GM12865 (cell line): ENCODE measurements at regions not wholly inside any gene's neighbourhood (a gene's known extent, or its start where the extent isn't known, plus 50 kb on each side); places are given as distances from the start of the nearest gene placed in this dataset.

Experiments
- DNase-seq: peaks from one replicate; pipeline ENCODE4 v3.0.0; 2010; ENCODE audit warnings: low read depth
- H3K4me3 ChIP-seq: 2 replicates; pipeline ENCODE4 v1.5.1; 2011; ENCODE audit warnings: mild to moderate bottlenecking, low read depth, low read length, control low read depth
- CTCF ChIP-seq: IDR thresholded peaks from 2 replicates; pipeline ENCODE4 v1.5.1; 2011; ENCODE audit warnings: low read length, control low read depth, low read depth, inconsistent platforms; ENCODE audit not compliant: insufficient read depth; ENCODE audit errors: missing control alignments

- TF ChIP-seq CTCF = no peak
- DNase-seq = no peak
- H3K4me3 ChIP-seq = no peak overlapping the region
These were observed 194.3 kb downstream of the SOX11 start for GRCh38 chr2:5886462-5886861.

GRCh38 chr2:5888126-5888525, 195.9 kb downstream of the SOX11 start:
- DNase-seq = no peak
- TF ChIP-seq CTCF = no peak
- H3K4me3 ChIP-seq = no peak overlapping the region

DNA sequence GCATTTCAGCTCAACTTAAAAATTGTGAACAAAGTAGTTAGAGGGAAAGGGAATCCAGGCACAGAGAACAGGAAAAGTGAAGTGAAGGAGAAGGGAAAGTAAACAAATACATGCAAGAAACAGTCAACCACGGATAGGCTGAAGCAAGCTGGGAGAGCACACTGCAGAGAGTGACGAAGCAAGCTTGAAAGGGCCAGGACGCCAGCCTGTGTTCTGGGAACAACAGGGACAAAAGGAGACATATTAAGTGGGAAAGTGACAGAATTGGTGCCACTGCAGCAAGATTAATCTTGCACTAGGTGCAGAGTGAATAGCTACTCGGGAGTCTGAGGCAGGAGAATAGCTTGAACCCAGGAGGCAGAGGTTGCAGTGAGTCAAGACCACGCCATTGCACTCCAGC, 197.3 kb downstream of the SOX11 start:
- H3K4me3 ChIP-seq = no peak overlapping the region
- no peak for TF ChIP-seq CTCF

DNA sequence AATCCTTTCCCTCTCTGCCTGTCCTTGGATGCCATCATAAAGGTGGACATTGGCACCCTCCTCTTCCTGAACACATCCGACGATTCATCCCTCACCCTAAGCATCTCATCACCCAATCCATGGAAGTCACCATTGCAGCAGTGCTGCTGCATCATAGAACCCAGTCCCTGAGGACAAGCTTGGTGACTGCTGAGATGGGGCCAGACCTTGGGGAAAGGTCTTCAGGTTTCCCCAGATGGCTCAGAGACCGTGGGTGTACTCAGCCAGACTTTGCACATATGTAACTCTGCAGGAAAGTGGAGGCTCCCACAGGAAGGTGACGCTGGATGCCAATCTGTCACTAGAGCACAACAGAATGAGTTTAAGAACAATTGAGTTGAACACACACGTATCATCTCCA, 202.2 kb downstream of the SOX11 start:
- DNase-seq = no peak
- TF ChIP-seq CTCF = no peak

More for the DNA sequence above, 197.3 kb downstream of the SOX11 start:
- DNase-seq = no peak

DNA sequence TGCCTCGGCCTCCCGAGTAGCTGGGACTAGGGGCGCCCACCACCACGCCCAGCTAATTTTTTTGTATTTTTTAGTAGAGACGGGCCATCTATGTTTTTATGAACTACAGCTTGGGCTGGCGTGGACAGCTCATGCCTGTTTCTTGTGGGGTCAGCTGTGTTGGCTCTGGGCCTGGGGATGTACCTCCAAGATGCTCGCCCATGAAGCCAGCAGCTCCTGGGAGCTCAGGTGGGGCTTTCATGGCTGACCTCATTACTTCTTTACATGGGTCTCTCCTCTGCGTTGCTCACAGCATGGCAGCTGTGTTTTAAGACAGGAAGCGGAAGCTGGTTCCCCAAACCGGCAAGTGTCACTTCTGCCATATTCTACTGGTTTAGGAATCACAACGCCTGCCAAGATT, 203.1 kb downstream of the SOX11 start:
- no peak for DNase-seq
- H3K4me3 ChIP-seq = no peak overlapping the region
- no peak for TF ChIP-seq CTCF

More for the DNA sequence above, 202.2 kb downstream of the SOX11 start:
- H3K4me3 ChIP-seq = no peak overlapping the region

- no peak for DNase-seq
- no peak for TF ChIP-seq CTCF
- no peak overlapping the region for H3K4me3 ChIP-seq
These were observed 205.1 kb downstream of the SOX11 start for GRCh38 chr2:5897249-5897648.

GRCh38 chr2:5898667-5899066, 206.5 kb downstream of the SOX11 start:
- no peak for DNase-seq
- TF ChIP-seq CTCF = no peak

More at GRCh38 chr2:5898667-5899066, 206.5 kb downstream of the SOX11 start:
- no peak overlapping the region for H3K4me3 ChIP-seq
